ENCODE measurements at regions not wholly inside any gene's neighbourhood (a gene's known extent, or its start where the extent isn't known, plus 50 kb on each side); places are given as distances from the start of the nearest gene placed in this dataset.

DNA sequence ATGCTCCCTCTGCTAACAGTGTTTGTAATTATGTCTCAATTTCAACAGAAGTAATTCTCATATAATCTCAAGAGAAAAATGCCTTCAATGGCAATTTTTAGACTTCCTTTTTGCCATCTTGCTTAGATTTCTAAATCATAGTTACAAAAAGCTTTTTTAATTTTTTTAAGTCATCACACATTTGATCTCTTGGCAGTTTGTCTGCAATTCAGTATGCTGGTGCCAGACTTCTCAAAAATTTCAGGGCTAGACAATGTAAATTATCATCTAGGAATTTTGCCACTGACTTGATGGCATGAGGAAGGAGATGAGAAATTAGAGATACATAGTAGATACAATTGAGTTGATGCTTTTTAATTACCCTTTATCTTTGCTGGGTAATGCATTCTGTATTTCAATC lies 1176.7 kb upstream of the CNTN5 start:
- TF ChIP-seq, protein P1, sequence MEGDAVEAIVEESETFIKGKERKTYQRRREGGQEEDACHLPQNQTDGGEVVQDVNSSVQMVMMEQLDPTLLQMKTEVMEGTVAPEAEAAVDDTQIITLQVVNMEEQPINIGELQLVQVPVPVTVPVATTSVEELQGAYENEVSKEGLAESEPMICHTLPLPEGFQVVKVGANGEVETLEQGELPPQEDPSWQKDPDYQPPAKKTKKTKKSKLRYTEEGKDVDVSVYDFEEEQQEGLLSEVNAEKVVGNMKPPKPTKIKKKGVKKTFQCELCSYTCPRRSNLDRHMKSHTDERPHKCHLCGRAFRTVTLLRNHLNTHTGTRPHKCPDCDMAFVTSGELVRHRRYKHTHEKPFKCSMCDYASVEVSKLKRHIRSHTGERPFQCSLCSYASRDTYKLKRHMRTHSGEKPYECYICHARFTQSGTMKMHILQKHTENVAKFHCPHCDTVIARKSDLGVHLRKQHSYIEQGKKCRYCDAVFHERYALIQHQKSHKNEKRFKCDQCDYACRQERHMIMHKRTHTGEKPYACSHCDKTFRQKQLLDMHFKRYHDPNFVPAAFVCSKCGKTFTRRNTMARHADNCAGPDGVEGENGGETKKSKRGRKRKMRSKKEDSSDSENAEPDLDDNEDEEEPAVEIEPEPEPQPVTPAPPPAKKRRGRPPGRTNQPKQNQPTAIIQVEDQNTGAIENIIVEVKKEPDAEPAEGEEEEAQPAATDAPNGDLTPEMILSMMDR (IDR thresholded peaks at IDR 0.05 in 2 of 3, conservative IDR thresholded peaks at IDR 0.05 in 1 of 3; ENCODE audit: control insufficient read depth in 2 of 3, extremely low read depth in 1 of 3, insufficient read depth in 1 of 3, low read depth in 3 of 3, low read length in 3 of 3) = no peak
- TF ChIP-seq SRF (IDR thresholded peaks at IDR 0.05; ENCODE audit: low read depth in 2 of 2, low read length in 2 of 2) = no peak
- TF ChIP-seq JUNB (IDR thresholded peaks at IDR 0.05) = no peak

Measured in GM12878 (cell line).